ENCODE measurements at regions not wholly inside any gene's neighbourhood (a gene's known extent, or its start where the extent isn't known, plus 50 kb on each side); places are given as distances from the start of the nearest gene placed in this dataset.

DNA sequence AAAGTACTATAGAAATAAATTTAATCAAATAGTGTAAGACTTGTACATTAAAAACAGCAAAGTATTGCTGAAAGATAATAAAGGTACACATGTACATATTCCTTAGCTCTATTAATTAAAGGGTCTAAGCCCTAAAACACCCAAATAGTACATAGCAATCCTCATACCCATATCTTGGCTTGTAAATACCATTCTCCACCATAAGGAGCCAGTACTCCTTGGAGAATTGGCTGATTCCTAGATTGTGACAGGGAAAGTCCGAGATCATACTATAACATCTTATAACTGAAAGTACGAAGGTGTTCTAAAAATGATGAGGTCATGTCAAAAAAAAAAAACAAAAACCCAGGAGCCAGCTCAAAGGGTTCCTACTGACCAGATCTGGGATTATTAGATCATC is 614.6 kb downstream of the SUCLG1 start:
- TF ChIP-seq, protein P1, sequence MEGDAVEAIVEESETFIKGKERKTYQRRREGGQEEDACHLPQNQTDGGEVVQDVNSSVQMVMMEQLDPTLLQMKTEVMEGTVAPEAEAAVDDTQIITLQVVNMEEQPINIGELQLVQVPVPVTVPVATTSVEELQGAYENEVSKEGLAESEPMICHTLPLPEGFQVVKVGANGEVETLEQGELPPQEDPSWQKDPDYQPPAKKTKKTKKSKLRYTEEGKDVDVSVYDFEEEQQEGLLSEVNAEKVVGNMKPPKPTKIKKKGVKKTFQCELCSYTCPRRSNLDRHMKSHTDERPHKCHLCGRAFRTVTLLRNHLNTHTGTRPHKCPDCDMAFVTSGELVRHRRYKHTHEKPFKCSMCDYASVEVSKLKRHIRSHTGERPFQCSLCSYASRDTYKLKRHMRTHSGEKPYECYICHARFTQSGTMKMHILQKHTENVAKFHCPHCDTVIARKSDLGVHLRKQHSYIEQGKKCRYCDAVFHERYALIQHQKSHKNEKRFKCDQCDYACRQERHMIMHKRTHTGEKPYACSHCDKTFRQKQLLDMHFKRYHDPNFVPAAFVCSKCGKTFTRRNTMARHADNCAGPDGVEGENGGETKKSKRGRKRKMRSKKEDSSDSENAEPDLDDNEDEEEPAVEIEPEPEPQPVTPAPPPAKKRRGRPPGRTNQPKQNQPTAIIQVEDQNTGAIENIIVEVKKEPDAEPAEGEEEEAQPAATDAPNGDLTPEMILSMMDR (IDR thresholded peaks at IDR 0.05; ENCODE audit: low read length): no peak
- no peak for TF ChIP-seq EZH2 (IDR thresholded peaks at IDR 0.05; ENCODE audit: borderline replicate concordance, low read length)
